Limb (tissue), 2 donors: ENCODE measurements at regions not wholly inside any gene's neighbourhood (a gene's known extent, or its start where the extent isn't known, plus 50 kb on each side); places are given as distances from the start of the nearest gene placed in this dataset.

Source experiments
- DNase-seq, 2 donors: peaks; one replicate each; pipeline ENCODE4 v3.0.0-alpha.2; 2016; ENCODE audit errors: extremely low spot score in 2 of 2

GRCh38 chr18:22254088-22254487 is 84.7 kb downstream of the GATA6 start:
- DNase-seq = no peak

- DNase-seq = no peak
These were observed 84.3 kb downstream of the GATA6 start for GRCh38 chr18:22253676-22254075.

- no peak for DNase-seq
These were observed 83.8 kb downstream of the GATA6 start for GRCh38 chr18:22253156-22253555.
